GM21528 (cell line): ENCODE measurements at regions not wholly inside any gene's neighbourhood (a gene's known extent, or its start where the extent isn't known, plus 50 kb on each side); places are given as distances from the start of the nearest gene placed in this dataset.

Experiments
- ATAC-seq: cut with Tn5 transposase; IDR thresholded peaks from one replicate; pipeline ENCODE4 v1.9.1; 2021; ENCODE audit warnings: mild to moderate bottlenecking, moderate library complexity; ENCODE audit not compliant: unreplicated experiment, low FRiP score

DNA sequence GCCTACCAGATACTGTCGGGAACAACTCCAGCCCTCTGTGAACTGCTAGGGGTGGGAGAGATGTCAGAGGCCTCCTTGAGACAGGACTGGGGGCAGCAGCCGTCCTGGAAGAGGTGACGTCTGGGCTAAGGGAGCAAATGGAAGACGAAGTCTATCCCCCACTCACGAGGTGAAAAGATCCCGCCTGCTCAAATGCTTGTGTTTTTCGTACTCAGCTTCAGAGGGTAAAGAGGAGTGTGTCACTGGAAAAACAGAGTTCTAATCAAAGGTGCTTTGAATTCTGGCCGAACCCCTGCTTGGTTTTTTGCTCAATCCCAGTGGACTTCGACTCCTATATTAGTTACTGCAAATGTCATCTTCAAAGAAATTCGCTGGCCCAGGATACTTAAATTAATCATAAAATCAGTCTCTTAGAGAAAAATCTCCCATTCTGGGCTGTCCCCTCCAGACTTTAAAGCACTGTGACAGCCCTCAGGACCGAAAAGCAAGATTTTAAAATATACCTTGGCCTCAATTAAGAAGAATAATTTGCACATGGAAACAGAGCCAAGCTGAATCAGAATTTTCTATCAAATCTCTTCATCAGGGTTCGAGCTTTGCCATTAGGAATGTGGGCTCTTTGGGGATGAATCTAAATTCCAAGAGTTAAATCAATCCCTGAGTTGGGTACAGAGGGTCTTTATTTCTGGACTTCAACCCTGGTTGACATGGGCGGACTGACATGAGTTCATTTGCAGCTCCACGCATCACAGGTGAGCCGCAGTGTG is 61.8 kb upstream of the AFDN start:
- ATAC-seq = no peak

GRCh38 chr6:167766986-167767714 is 59.6 kb upstream of the AFDN start:
- no peak for ATAC-seq

DNA sequence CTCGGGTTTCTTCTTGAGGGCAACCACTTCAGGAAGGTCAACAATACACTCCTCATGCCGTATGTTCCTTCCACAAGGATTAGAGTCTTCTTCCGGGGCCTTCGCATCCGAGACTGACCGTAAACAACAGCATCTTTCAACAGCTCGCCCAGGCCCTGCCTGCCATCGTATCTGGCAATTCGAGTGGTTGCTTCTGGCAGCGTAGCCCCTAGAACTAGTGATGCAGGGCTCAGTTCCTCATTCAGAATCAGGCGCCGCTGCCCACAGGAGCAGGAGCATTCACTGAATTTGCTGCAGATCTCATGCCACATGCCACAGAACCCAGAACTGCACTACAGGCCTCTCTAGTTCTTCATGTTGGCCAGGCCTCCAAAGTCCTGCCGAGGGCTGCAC is 59.0 kb upstream of the AFDN start:
- no peak for ATAC-seq

- ATAC-seq = no peak
Observed at GRCh38 chr6:167768471-167769215, 58.1 kb upstream of the AFDN start.

DNA sequence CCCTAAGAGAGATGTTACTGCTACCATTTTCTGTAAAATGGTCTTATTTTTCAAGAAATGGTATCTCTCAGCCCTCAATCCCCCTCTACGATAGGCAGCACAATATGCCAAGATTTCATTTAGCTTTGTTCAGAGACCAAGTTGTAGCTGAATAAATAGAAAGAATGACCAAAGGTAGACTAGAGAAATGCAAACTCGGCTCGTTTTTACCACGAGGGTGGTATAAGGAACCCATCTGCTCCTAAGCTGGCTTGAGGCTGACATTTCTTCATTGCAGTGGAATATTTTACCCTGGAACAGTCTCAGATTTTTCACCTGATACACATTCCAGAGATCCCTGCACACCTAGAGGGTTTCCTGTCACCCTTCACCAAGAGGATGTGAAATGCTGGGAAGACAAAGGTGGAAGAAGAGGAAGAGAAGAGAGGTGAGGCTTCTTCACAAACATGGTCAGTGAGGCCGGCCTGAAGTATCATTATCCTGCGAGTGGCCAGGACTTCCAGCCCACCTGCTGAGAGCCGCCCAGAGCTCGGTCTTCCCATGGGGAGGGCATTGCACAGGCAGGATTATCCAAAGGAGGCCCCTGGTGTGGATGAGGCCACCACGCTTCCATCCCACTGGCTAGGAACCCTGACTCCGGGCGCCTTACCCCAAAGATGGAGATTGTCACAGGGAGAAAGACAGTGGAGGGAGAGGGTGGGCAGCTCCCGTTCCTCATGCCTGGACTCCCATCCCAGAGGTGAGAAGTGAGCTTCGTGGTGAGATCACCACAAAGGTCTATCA is 57.1 kb upstream of the AFDN start:
- no peak for ATAC-seq

DNA sequence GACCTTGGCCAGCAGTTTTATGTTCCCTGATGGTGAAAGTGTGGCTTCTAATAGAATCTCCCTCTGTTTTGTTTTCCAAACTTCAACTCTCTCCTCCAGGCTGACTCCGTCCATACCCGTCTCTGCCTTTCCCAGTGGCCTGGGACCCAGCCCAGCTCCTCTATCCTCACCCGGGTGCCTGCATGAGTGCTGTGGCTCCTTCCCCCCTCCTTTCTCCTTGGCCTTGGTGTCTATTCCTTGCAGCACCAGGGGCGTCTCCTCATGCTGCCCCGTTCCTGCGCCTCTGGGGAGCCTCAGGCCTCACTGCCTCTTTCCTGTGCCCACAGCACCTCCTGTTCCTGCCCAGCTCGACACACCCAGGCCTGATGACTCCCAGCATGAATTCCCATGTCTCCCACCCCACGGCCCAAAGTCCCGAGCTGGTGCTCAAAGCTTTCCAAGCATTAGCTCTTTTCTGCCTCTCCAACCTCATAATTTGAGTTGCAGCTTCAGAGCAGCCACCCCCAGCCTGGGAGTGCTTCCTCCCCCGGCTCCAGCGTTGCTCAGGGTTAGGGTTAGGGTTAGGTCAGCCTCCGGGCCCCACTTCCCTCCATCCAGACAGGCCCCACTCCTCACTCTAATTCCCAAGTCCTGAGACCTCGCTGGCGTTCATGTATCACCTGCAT is 56.3 kb upstream of the AFDN start:
- no peak for ATAC-seq

DNA sequence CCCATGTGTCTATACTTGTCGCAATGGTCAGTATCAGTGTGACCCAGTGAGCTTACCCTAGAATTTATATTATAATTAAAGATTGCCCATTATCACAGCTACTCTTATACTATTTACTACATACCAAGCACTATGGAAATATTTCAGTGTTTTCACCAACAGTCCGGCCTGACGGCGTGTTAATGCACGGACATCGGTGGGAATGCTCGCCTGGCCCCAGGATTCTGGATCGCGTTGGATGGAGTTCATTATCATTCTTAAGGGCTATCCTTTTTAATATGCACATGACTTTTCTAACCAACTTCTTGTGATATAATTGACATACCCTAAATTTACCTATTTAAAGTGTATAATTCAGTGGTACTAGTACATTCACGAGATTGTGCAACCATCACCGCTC is 51.8 kb upstream of the AFDN start:
- no peak for ATAC-seq

DNA sequence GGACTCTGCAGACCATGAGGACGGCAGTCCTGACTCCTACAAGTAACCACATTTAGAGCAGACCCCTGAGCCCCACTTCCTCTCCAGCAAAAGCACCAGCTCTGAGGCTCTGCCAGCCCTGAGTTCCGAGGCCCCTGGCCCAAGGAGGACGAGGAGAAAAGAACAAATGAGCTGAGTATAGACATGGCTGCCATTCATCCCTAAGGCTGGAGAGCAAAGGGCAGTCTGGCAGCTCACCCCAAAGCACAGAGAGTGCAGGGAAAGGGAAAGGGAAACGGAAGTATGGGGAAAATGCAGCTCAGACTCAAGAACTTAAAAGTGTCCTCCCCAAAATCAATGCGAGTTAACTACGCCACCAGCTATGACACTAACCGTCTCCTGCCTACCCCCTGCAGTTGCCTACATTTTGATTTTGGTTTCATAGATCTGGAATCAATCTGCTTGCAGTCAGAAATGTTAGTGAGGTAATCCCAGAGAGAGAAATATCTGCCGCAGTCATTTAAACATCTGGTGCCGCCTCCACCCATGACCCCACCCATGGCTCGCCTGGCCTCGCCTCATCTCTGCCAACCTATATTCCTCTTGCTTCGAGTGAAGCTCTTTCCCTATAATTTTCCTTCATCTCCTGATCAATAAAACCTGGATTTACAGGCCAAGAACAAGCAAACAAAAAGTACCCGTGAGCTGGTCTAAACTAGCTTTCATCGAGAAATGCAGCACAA is 49.6 kb upstream of the AFDN start:
- ATAC-seq = no peak
